NT2/D1 (cell line): ENCODE measurements at regions not wholly inside any gene's neighbourhood (a gene's known extent, or its start where the extent isn't known, plus 50 kb on each side); places are given as distances from the start of the nearest gene placed in this dataset.

Experiments
- SUZ12 ChIP-seq: IDR thresholded peaks from 2 replicates; pipeline ENCODE4 v1.6.1; 2011; ENCODE audit not compliant: insufficient read length, insufficient read depth; ENCODE audit errors: extremely low read depth
- YY1 ChIP-seq: IDR thresholded peaks from 2 replicates; pipeline ENCODE4 v1.6.1; 2011; ENCODE audit not compliant: insufficient read length, insufficient read depth
- ZNF274 ChIP-seq: IDR thresholded peaks from 2 replicates; pipeline ENCODE4 v1.6.1; 2011; ENCODE audit warnings: mild to moderate bottlenecking, low read depth, low read length

DNA sequence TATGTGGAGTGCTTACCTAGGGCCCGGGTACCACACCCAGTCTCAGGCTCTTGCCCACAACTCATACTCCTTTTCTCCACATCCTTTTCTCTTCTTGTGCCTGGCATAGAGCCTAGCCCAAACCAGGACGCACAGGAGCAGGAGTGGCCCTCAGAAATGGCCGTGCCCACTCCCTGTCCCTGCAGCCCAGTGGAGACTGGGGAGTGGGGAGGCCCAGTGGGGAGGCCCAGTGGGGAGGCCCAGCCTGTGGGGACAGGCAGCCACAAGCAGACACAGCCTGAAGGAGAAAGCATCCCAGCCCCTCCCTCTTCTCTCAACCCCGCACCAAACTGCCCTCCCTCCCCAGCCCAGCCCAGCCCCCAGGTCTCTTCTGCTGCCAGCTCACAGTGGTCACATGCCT, 196.8 kb downstream of the KIF26A start:
- TF ChIP-seq SUZ12, result no peak
- no peak for TF ChIP-seq ZNF274
- no peak for TF ChIP-seq YY1
